ENCODE measurements at regions not wholly inside any gene's neighbourhood (a gene's known extent, or its start where the extent isn't known, plus 50 kb on each side); places are given as distances from the start of the nearest gene placed in this dataset.
"Not testable (repeated sequence)": the region's sequence is repeated elsewhere in the genome, so short reads cannot be mapped to it uniquely, and the experiment has no call there.

DNA sequence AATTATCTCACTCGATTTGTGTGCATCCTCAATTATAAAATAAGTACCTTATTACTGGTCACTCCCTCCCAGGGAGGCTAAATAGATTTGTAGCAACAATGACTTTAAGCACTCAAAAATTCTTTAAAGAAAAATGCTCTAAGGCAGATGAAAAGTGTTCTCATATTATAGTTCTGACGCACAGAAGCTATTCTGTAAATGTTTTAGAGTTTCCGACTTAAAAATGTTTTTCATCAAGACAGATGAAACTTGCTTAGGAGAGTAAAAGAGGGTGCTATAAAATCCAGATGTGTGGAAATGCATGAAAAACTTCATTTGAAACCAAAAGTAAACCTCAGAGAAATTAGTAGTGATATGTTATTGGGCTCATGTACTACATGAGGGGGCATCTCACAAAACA is 398.4 kb upstream of the KCNMB2 start:
- no peak for TF ChIP-seq MYC (IDR thresholded peaks at IDR 0.05; ENCODE audit: low read depth, low read length)
- TF ChIP-seq, protein P1, sequence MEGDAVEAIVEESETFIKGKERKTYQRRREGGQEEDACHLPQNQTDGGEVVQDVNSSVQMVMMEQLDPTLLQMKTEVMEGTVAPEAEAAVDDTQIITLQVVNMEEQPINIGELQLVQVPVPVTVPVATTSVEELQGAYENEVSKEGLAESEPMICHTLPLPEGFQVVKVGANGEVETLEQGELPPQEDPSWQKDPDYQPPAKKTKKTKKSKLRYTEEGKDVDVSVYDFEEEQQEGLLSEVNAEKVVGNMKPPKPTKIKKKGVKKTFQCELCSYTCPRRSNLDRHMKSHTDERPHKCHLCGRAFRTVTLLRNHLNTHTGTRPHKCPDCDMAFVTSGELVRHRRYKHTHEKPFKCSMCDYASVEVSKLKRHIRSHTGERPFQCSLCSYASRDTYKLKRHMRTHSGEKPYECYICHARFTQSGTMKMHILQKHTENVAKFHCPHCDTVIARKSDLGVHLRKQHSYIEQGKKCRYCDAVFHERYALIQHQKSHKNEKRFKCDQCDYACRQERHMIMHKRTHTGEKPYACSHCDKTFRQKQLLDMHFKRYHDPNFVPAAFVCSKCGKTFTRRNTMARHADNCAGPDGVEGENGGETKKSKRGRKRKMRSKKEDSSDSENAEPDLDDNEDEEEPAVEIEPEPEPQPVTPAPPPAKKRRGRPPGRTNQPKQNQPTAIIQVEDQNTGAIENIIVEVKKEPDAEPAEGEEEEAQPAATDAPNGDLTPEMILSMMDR (IDR thresholded peaks at IDR 0.05; ENCODE audit: low read depth, low read length) = no peak
- TF ChIP-seq, protein P2, sequence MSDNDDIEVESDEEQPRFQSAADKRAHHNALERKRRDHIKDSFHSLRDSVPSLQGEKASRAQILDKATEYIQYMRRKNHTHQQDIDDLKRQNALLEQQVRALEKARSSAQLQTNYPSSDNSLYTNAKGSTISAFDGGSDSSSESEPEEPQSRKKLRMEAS (IDR thresholded peaks at IDR 0.05; ENCODE audit: low read depth, low read length) = no peak
- no peak for TF ChIP-seq POLR2A (IDR thresholded peaks at IDR 0.05; ENCODE audit: extremely low read depth, insufficient read length)
- H3K4me3 ChIP-seq (ENCODE audit: low read depth, low read length) = no peak overlapping the region
- DNase-seq (ENCODE audit: low read depth) = no peak

DNA sequence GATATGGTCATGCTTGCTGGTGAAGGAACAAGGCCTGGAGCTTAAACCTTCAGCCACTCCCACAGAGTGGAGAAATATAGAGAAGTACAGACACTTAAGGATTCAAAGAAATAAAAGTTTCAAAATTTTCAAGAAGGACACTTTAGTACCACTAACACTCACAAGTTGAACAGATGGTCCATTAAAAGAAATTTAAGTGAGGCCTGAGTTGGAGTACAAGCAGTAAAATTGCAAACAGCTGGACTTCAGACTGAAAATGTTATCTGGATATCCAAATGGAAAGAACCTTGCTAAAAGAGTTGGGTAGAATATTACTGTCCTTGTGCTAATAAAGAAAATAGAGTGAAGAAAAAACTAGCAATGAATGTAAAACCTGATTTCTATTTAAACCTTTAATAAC is 397.1 kb upstream of the KCNMB2 start:
- no peak for DNase-seq (ENCODE audit: low read depth)
- TF ChIP-seq POLR2A (IDR thresholded peaks at IDR 0.05; ENCODE audit: extremely low read depth, insufficient read length) (no peak), MYC (IDR thresholded peaks at IDR 0.05; ENCODE audit: low read depth, low read length) (no peak)
- TF ChIP-seq, protein P2 (IDR thresholded peaks at IDR 0.05; ENCODE audit: low read depth, low read length) = no peak
- TF ChIP-seq, protein P1 (IDR thresholded peaks at IDR 0.05; ENCODE audit: low read depth, low read length) = no peak
- no peak overlapping the region for H3K4me3 ChIP-seq (ENCODE audit: low read depth, low read length)

DNA sequence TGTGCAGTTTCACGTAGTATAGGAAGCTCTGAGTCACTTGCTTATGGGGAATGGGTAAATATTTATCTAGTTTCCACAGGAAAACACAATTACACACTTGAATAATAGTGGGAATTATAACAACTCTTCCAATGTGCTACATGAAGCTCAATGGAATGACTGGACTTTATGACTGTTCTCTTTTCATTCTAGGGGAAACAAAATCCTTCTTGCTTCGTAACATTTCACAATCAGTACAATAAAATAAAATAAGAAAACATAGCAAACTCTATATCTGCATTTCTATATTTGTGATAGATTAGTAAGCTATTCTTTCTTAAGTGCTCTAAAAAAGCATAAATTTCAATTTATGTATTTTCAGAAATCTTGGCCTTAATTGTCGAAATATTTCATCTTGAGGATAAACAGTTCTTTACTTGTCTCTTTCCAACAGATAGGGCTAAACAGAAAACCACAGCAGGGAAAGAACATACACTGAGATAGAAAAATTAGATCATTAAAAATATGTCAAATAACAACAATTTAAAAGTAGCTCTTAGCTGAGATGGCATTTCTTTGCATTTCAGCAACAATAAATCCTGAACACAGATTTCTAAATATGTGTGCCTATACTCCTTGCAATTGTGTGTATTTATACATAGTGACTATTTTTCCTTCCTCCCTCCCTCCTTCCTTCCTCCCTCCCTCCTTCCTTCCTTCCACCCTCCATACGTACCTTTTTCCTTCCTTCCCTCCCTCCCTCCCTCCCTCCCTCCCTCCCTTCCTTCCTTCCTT is 395.5 kb upstream of the KCNMB2 start:
- H3K4me3 ChIP-seq (ENCODE audit: low read depth, low read length) = no peak overlapping the region
- DNase-seq (ENCODE audit: low read depth) = no peak
- TF ChIP-seq, protein P2 (IDR thresholded peaks at IDR 0.05; ENCODE audit: low read depth, low read length) = no peak
- TF ChIP-seq POLR2A (IDR thresholded peaks at IDR 0.05; ENCODE audit: extremely low read depth, insufficient read length) (no peak), MYC (IDR thresholded peaks at IDR 0.05; ENCODE audit: low read depth, low read length) (no peak)
- TF ChIP-seq, protein P1 (IDR thresholded peaks at IDR 0.05; ENCODE audit: low read depth, low read length) = no peak

DNA sequence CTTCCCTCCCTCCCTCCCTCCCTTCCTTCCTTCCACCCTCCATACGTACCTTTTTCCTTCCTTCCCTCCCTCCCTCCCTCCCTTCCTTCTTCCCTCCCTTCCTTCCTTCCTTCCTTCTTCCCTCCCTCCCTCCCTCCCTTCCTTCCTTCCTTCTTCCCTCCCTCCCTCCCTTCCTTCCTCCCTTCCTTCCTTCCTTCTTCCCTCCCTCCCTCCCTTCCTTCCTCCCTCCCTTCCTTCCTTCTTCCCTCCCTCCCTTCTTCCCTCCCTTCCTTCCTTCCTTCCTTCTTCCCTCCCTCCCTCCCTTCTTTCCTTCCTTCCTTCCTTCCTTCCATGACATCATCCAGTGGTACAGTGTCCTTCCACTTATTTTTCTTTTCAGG is 394.9 kb upstream of the KCNMB2 start:
- H3K4me3 ChIP-seq (ENCODE audit: low read depth, low read length); DNase-seq (ENCODE audit: low read depth): not testable (repeated sequence)

DNA sequence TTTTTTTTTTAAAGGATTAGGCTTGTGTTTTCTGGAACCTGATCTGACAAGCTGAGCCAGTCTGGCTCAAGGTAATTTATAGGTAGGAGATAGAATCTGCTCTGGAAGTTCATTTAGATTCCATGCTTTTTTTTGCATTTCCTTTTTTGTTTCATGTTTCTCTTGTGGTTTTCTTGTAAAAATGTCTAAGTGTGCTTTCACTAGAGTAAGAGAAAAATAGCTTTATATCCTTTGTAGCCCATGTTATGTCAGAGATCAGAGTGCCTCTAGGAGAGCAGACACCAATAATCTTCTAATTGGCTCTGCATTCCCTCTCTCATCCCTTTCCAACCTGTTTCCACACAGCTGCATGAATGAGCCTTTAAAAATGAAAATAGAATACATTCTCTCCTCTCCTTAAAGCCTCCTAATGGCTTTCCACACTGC is 389.8 kb upstream of the KCNMB2 start:
- no peak overlapping the region for H3K4me3 ChIP-seq (ENCODE audit: low read depth, low read length)
- TF ChIP-seq MYC (IDR thresholded peaks at IDR 0.05; ENCODE audit: low read depth, low read length) (no peak), POLR2A (IDR thresholded peaks at IDR 0.05; ENCODE audit: extremely low read depth, insufficient read length) (no peak)
- TF ChIP-seq, protein P1 (IDR thresholded peaks at IDR 0.05; ENCODE audit: low read depth, low read length) = no peak
- TF ChIP-seq, protein P2 (IDR thresholded peaks at IDR 0.05; ENCODE audit: low read depth, low read length) = no peak
- DNase-seq (ENCODE audit: low read depth) = no peak

DNA sequence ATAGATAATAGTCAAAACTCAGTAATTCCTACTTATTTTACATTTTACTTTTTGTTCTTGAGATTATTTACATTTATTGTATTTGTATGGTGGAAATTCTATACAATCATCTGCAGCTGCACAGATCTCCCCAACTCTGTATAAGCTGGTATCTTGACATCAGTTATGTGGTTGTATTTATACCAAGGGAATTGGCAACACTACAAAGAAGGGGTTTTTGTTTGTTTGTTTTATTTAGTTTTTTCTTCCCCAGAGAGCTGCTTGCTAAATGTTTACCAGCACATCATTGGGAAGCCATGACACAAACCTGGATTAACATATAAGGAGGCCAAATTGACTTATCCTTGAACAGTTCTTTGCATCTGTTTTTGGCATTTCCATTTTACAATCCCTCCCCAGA is 389.2 kb upstream of the KCNMB2 start:
- no peak for DNase-seq (ENCODE audit: low read depth)
- H3K4me3 ChIP-seq (ENCODE audit: low read depth, low read length) = no peak overlapping the region
- no peak for TF ChIP-seq POLR2A (IDR thresholded peaks at IDR 0.05; ENCODE audit: extremely low read depth, insufficient read length)
- no peak for TF ChIP-seq MYC (IDR thresholded peaks at IDR 0.05; ENCODE audit: low read depth, low read length)
- TF ChIP-seq, protein P2 (IDR thresholded peaks at IDR 0.05; ENCODE audit: low read depth, low read length) = no peak
